DOHH2 (cell line): ENCODE measurements at regions not wholly inside any gene's neighbourhood (a gene's known extent, or its start where the extent isn't known, plus 50 kb on each side); places are given as distances from the start of the nearest gene placed in this dataset.

Source experiments
- H3F3A ChIP-seq: fragments of 200-600 bp; sonication (generic), shearing (Covaris generic); 2 replicates; pipeline ENCODE4 v1.6.0; 2016; ENCODE audit warnings: antibody characterized with exemption, mild to moderate bottlenecking; ENCODE audit not compliant: control insufficient read depth, insufficient read depth
- H3K27ac ChIP-seq: fragments of 200-600 bp; sonication (generic); 2 replicates; pipeline ENCODE4 v1.5.1; 2014; ENCODE audit warnings: low read depth, mild to moderate bottlenecking, low read length, moderate library complexity
- H3K27me3 ChIP-seq: fragments of 200-600 bp; sonication (generic); 2 replicates; pipeline ENCODE4 v1.6.1; 2014; ENCODE audit warnings: mild to moderate bottlenecking, low read length, mixed read lengths; ENCODE audit not compliant: control insufficient read depth
- H3K36me3 ChIP-seq: fragments of 200-600 bp; sonication (generic); 2 replicates; pipeline ENCODE4 v1.6.1; 2014; ENCODE audit warnings: mild to moderate bottlenecking, low read length, moderate library complexity, mixed read lengths; ENCODE audit not compliant: control insufficient read depth
- H3K4me1 ChIP-seq: fragments of 200-600 bp; sonication (generic); 2 replicates; pipeline ENCODE4 v1.6.1; 2014; ENCODE audit warnings: mild to moderate bottlenecking, low read length, mixed read lengths; ENCODE audit not compliant: control insufficient read depth
- H3K4me2 ChIP-seq: fragments of 200-600 bp; sonication (generic); 2 replicates; pipeline ENCODE4 v1.6.0; 2014; ENCODE audit warnings: mild to moderate bottlenecking, low read length, moderate library complexity
- H3K4me3 ChIP-seq: fragments of 200-600 bp; sonication (generic); 2 replicates; pipeline ENCODE4 v1.5.1; 2014; ENCODE audit warnings: mild to moderate bottlenecking, low read length, mixed read lengths
- H3K79me2 ChIP-seq: fragments of 200-600 bp; sonication (generic); 2 replicates; pipeline ENCODE4 v1.6.1; 2014; ENCODE audit warnings: mild to moderate bottlenecking, low read length, mixed read lengths; ENCODE audit not compliant: control insufficient read depth
- H3K9me2 ChIP-seq: fragments of 200-600 bp; sonication (generic); replicated peaks from 2 replicates; pipeline ENCODE4 v1.6.1; 2014; ENCODE audit warnings: mild to moderate bottlenecking, low read length, mixed read lengths; ENCODE audit not compliant: control insufficient read depth
- H3K9me3 ChIP-seq: fragments of 200-600 bp; sonication (generic); 2 replicates; pipeline ENCODE4 v1.6.1; 2014; ENCODE audit warnings: antibody characterized with exemption, low read length, mixed read lengths; ENCODE audit not compliant: control insufficient read depth, insufficient read depth
- H4K20me1 ChIP-seq: fragments of 200-600 bp; sonication (generic); 2 replicates; pipeline ENCODE4 v1.6.0; 2014; ENCODE audit warnings: low read depth, mild to moderate bottlenecking, antibody characterized with exemption, low read length, moderate library complexity; ENCODE audit not compliant: control insufficient read depth, insufficient read depth
- CTCF ChIP-seq: fragments of 200-600 bp; sonication (generic); IDR thresholded peaks from one replicate; pipeline ENCODE4 v1.5.1; 2014; ENCODE audit warnings: antibody characterized with exemption, mild to moderate bottlenecking, low read depth, low read length; ENCODE audit not compliant: poor library complexity, severe bottlenecking
- EZH2phosphoT487 ChIP-seq: fragments of 200-600 bp; sonication (generic); IDR thresholded peaks from 2 replicates; pipeline ENCODE4 v1.6.1; 2017; ENCODE audit warnings: borderline replicate concordance, mild to moderate bottlenecking, antibody characterized with exemption, low read length, moderate library complexity, mixed read lengths

DNA sequence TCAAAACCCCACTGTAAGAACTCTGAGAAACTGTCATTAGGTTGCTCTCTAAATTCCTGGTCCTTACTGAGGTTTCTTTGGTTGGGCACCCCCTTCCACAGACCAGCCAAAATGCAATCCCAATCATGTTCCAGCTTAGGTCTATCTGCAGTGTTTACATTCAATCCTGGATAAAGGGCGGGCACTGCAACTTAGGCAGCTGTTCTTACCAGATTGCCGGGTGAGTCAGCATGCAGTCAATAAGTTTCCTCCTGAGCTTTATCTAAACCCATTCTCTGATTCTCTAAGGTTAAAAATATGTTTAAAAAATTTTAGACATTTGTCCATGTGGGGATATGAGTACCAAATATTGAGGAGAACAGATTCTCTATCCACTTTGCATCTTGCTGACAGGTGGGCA lies 197.8 kb downstream of the HAO1 start:
- H3K27ac ChIP-seq = no peak overlapping the region
- no peaks in the 10 kb centered on the region for H3K79me2 ChIP-seq
- H3K27me3 ChIP-seq = no peaks in the 10 kb centered on the region
- no peaks in the 10 kb centered on the region for H3F3A ChIP-seq
- H3K36me3 ChIP-seq = no peaks in the 10 kb centered on the region
- no peak overlapping the region for H3K4me3 ChIP-seq
- no peaks in the 10 kb centered on the region for H3K4me1 ChIP-seq
- TF ChIP-seq EZH2phosphoT487 (no peak), CTCF (no peak)
- H3K9me3 ChIP-seq = no peaks in the 10 kb centered on the region
- no peaks in the 10 kb centered on the region for H4K20me1 ChIP-seq
- no peak overlapping the region for H3K4me2 ChIP-seq
- H3K9me2 ChIP-seq = no peaks in the 10 kb centered on the region

DNA sequence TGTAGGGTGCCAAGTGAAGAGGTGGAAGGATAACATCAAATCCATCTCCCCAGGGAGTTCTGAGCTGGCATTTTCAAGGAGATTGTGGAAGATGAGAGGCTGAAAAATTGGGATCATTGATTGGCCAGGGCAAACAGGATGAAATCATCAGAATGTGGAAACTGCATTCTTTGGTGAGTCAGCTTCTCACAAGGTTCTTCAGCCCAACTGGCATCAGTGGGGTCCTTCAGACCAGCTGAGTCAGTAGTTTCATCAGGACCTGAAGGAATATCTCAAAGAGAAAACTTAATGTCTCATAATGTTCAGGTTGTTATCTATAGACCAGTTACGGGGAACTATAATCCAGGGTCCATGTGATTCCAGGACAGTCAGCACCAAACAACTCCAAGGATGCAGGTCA lies 195.8 kb downstream of the HAO1 start:
- Histone ChIP-seq H3K36me3 (no peaks in the 10 kb centered on the region), H3K79me2 (no peaks in the 10 kb centered on the region), H3K27me3 (no peaks in the 10 kb centered on the region), H3F3A (no peaks in the 10 kb centered on the region), H4K20me1 (no peaks in the 10 kb centered on the region), H3K4me2 (no peak overlapping the region), H3K9me2 (no peaks in the 10 kb centered on the region), H3K4me1 (no peaks in the 10 kb centered on the region), H3K9me3 (no peaks in the 10 kb centered on the region), H3K4me3 (no peak overlapping the region), H3K27ac (no peak overlapping the region)
- TF ChIP-seq EZH2phosphoT487 (no peak), CTCF (no peak)

GRCh38 chr20:7748624-7749023 lies 191.6 kb downstream of the HAO1 start:
- H3K4me2 ChIP-seq = no peak overlapping the region
- TF ChIP-seq EZH2phosphoT487 (no peak), CTCF (no peak)
- no peaks in the 10 kb centered on the region for H3K36me3 ChIP-seq
- H3F3A ChIP-seq = no peaks in the 10 kb centered on the region
- H3K9me3 ChIP-seq = no peaks in the 10 kb centered on the region
- H3K27ac ChIP-seq = no peak overlapping the region
- no peaks in the 10 kb centered on the region for H3K9me2 ChIP-seq
- no peaks in the 10 kb centered on the region for H3K79me2 ChIP-seq
- no peak overlapping the region for H3K4me3 ChIP-seq
- H3K4me1 ChIP-seq = no peaks in the 10 kb centered on the region
- no peaks in the 10 kb centered on the region for H4K20me1 ChIP-seq
- H3K27me3 ChIP-seq = no peaks in the 10 kb centered on the region

GRCh38 chr20:7754102-7754501 lies 186.2 kb downstream of the HAO1 start:
- no peak for TF ChIP-seq EZH2phosphoT487
- TF ChIP-seq CTCF = no peak
- no peaks in the 10 kb centered on the region for H3K27me3 ChIP-seq
- H3K79me2 ChIP-seq = no peaks in the 10 kb centered on the region
- no peak overlapping the region for H3K4me2 ChIP-seq
- H3F3A ChIP-seq = no peaks in the 10 kb centered on the region
- no peaks in the 10 kb centered on the region; the same call in 1 of the 2 replicates for H3K4me1 ChIP-seq
- H3K4me3 ChIP-seq = no peak overlapping the region
- H3K27ac ChIP-seq = no peak overlapping the region
- no peaks in the 10 kb centered on the region for H3K9me2 ChIP-seq
- H3K9me3 ChIP-seq = no peaks in the 10 kb centered on the region
- no peaks in the 10 kb centered on the region for H4K20me1 ChIP-seq
- no peaks in the 10 kb centered on the region for H3K36me3 ChIP-seq
